Adrenal gland (tissue), 5 donors: ENCODE measurements at regions not wholly inside any gene's neighbourhood (a gene's known extent, or its start where the extent isn't known, plus 50 kb on each side); places are given as distances from the start of the nearest gene placed in this dataset.

Source experiments
- CTCF ChIP-seq, 6 experiments: fragments of 450-650 bp in 4 of 6; fragments of 200-600 bp in 2 of 6; sonication (generic) in 1 of 6; IDR thresholded peaks; 1 replicate in 5 of 6; 2 replicates in 1 of 6; pipeline versions ENCODE4 v1.5.1 to v1.8.0; 2016 to 2021; ENCODE audit warnings: antibody characterized with exemption in 6 of 6, mild to moderate bottlenecking in 2 of 6, moderate library complexity in 1 of 6
- POLR2A ChIP-seq, 2 donors: fragments of 450-650 bp; IDR thresholded peaks; one replicate each; pipeline ENCODE4 v1.6.1; 2017; ENCODE audit warnings: antibody characterized with exemption in 2 of 2, mild to moderate bottlenecking in 2 of 2, moderate library complexity in 1 of 2
- donor health status: DM: no; HTN: no; CAD: no.

GRCh38 chr17:53626286-53626685 lies 196.4 kb upstream of the KIF2B start:
- TF ChIP-seq POLR2A (IDR thresholded peaks at IDR 0.05) (no peak), CTCF (IDR thresholded peaks at IDR 0.05) (no peak)
